HEK293 (cell line): ENCODE measurements at regions not wholly inside any gene's neighbourhood (a gene's known extent, or its start where the extent isn't known, plus 50 kb on each side); places are given as distances from the start of the nearest gene placed in this dataset.
"Not testable (repeated sequence)": the region's sequence is repeated elsewhere in the genome, so short reads cannot be mapped to it uniquely, and the experiment has no call there.

Experiments
- CTCF ChIA-PET: fragments of 350-600 bp; formaldehyde crosslinking; extraction: SDS; loops from one replicate; lab custom pipeline; 2021; ENCODE audit warnings: antibody characterized with exemption; lab: Yijun Ruan, JAX
- POLR2A ChIA-PET: fragments of 300-600 bp; formaldehyde crosslinking; extraction: SDS; loops from one replicate; lab custom pipeline; 2020; ENCODE audit warnings: antibody characterized with exemption, inconsistent platforms; lab: Yijun Ruan, JAX
- H3K27ac ChIP-seq: fragments of 200-500 bp; sonication (Bioruptor generic); 2 replicates; pipeline ENCODE4 v1.5.1; 2014; ENCODE audit warnings: low read depth, low read length, control low read depth, inconsistent platforms; ENCODE audit errors: extremely low read depth
- H3K36me3 ChIP-seq, 2 experiments: fragments of 200-500 bp in 1 of 2; sonication (Bioruptor generic) in 1 of 2; 1 replicate in 1 of 2; 2 replicates in 1 of 2; pipeline ENCODE4 v1.5.1; 2014 to 2017; ENCODE audit warnings: inconsistent platforms in 2 of 2, low read length in 2 of 2; ENCODE audit not compliant: control insufficient read depth in 2 of 2, insufficient read depth in 1 of 2
- H3K4me1 ChIP-seq: fragments of 200-500 bp; sonication (Bioruptor generic); 2 replicates; pipeline ENCODE4 v1.5.1; 2014; ENCODE audit warnings: mild to moderate bottlenecking, low read length, inconsistent platforms; ENCODE audit not compliant: control insufficient read depth, insufficient read depth
- H3K4me3 ChIP-seq: 2 replicates; pipeline ENCODE4 v1.5.1; 2011; ENCODE audit warnings: low read depth, mild to moderate bottlenecking, control low read depth, low read length, moderate library complexity
- H3K9me3 ChIP-seq: fragments of 200-500 bp; sonication (Bioruptor generic); 2 replicates; pipeline ENCODE4 v1.5.1; 2014; ENCODE audit warnings: low read depth, low read length, inconsistent platforms; ENCODE audit not compliant: control insufficient read depth, insufficient read depth
- ELK4 ChIP-seq: IDR thresholded peaks from 2 replicates; pipeline ENCODE4 v1.6.1; 2011; ENCODE audit warnings: mild to moderate bottlenecking, low read depth, low read length, borderline replicate concordance
- INSM2 ChIP-seq: fragments of 450-650 bp; formaldehyde crosslinking; IDR thresholded peaks from 2 replicates; pipeline ENCODE4 v1.5.1; 2016; ENCODE audit warnings: missing biosample characterization, missing genetic modification characterization
- KLF16 ChIP-seq: fragments of 450-650 bp; formaldehyde crosslinking; IDR thresholded peaks from 2 replicates; pipeline ENCODE4 v1.5.1; 2017; ENCODE audit warnings: missing biosample characterization, missing genetic modification characterization
- KLF17 ChIP-seq: fragments of 450-650 bp; formaldehyde crosslinking; IDR thresholded peaks from 2 replicates; pipeline ENCODE4 v1.5.1; 2016; ENCODE audit warnings: missing biosample characterization, missing genetic modification characterization
- KLF8 ChIP-seq: fragments of 450-650 bp; formaldehyde crosslinking; IDR thresholded peaks from 2 replicates; pipeline ENCODE4 v1.5.1; 2016; ENCODE audit warnings: missing biosample characterization, missing genetic modification characterization
- MYNN ChIP-seq: fragments of 450-650 bp; formaldehyde crosslinking; IDR thresholded peaks from 2 replicates; pipeline ENCODE4 v1.5.1; 2016; ENCODE audit warnings: missing biosample characterization, missing genetic modification characterization, borderline replicate concordance
- SP3 ChIP-seq: fragments of 450-650 bp; formaldehyde crosslinking; IDR thresholded peaks from 2 replicates; pipeline ENCODE4 v1.5.1; 2016; ENCODE audit warnings: missing biosample characterization, missing genetic modification characterization
- SP7 ChIP-seq: fragments of 450-650 bp; formaldehyde crosslinking; IDR thresholded peaks from 2 replicates; pipeline ENCODE4 v1.5.1; 2016; ENCODE audit warnings: missing biosample characterization, missing genetic modification characterization
- ZBTB11 ChIP-seq: fragments of 450-650 bp; formaldehyde crosslinking; conservative IDR thresholded peaks from 2 replicates; pipeline ENCODE4 v1.5.1; 2016; ENCODE audit warnings: low read depth, missing biosample characterization, missing genetic modification characterization
- ZBTB48 ChIP-seq: fragments of 450-650 bp; formaldehyde crosslinking; IDR thresholded peaks from 2 replicates; pipeline ENCODE4 v1.5.1; 2016; ENCODE audit warnings: missing biosample characterization, missing genetic modification characterization
- ZNF114 ChIP-seq: fragments of 450-650 bp; formaldehyde crosslinking; IDR thresholded peaks from 2 replicates; pipeline ENCODE4 v1.5.0; 2017; ENCODE audit warnings: missing biosample characterization, missing genetic modification characterization
- ZNF140 ChIP-seq: fragments of 450-650 bp; formaldehyde crosslinking; IDR thresholded peaks from 2 replicates; pipeline ENCODE4 v1.5.1; 2016; ENCODE audit warnings: missing biosample characterization, missing genetic modification characterization
- ZNF146 ChIP-seq: fragments of 450-650 bp; formaldehyde crosslinking; IDR thresholded peaks from 2 replicates; pipeline ENCODE4 v1.5.1; 2016; ENCODE audit warnings: missing biosample characterization, missing genetic modification characterization
- ZNF157 ChIP-seq: fragments of 450-650 bp; formaldehyde crosslinking; IDR thresholded peaks from 2 replicates; pipeline ENCODE4 v1.5.1; 2016; ENCODE audit warnings: missing biosample characterization, missing genetic modification characterization
- ZNF426 ChIP-seq: fragments of 450-650 bp; formaldehyde crosslinking; IDR thresholded peaks from 2 replicates; pipeline ENCODE4 v1.5.1; 2017; ENCODE audit warnings: missing biosample characterization, missing genetic modification characterization, mild to moderate bottlenecking, inconsistent platforms, moderate library complexity
- ZNF510 ChIP-seq: fragments of 450-650 bp; formaldehyde crosslinking; IDR thresholded peaks from 2 replicates; pipeline ENCODE4 v1.5.1; 2018; ENCODE audit warnings: mild to moderate bottlenecking, missing genetic modification characterization, missing biosample characterization; ENCODE audit not compliant: insufficient replicate concordance
- ZNF549 ChIP-seq: fragments of 450-650 bp; IDR thresholded peaks from 2 replicates; pipeline ENCODE4 v1.5.1; 2018; ENCODE audit warnings: missing biosample characterization, missing genetic modification characterization, mild to moderate bottlenecking, inconsistent platforms, moderate library complexity
- ZNF664 ChIP-seq: fragments of 450-650 bp; formaldehyde crosslinking; IDR thresholded peaks from 2 replicates; pipeline ENCODE4 v1.5.1; 2016; ENCODE audit warnings: missing biosample characterization, missing genetic modification characterization
- ZNF768 ChIP-seq: fragments of 450-650 bp; formaldehyde crosslinking; IDR thresholded peaks from 2 replicates; pipeline ENCODE4 v1.5.1; 2018; ENCODE audit warnings: missing biosample characterization, mild to moderate bottlenecking, missing genetic modification characterization
- ZNF776 ChIP-seq: fragments of 450-650 bp; formaldehyde crosslinking; IDR thresholded peaks from 2 replicates; pipeline ENCODE4 v1.5.0; 2017; ENCODE audit warnings: missing biosample characterization, missing genetic modification characterization, borderline replicate concordance
- ZNF837 ChIP-seq: fragments of 450-650 bp; formaldehyde crosslinking; IDR thresholded peaks from 2 replicates; pipeline ENCODE4 v1.5.1; 2016; ENCODE audit warnings: missing biosample characterization, missing genetic modification characterization

DNA sequence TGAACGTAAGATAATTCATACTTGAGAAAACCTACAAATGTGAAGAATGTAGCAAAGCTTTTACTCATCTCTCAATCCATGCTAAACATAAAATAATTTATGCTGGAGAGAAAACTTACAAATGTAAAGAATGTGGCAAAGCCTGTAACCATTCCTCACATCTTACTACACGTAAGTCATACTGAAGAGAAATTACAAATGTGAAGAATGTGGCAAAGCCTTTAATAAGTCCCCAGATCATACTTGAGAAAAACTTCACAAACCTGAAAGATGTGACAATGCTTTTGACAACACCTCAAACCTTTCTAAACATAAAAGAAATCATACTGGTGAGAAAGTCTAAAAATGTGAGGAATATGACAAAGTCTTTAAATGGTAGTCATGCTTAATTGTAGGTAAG is 89.4 kb downstream of the ZNF675 start:
- CTCF ChIA-PET, result no interaction called here

GRCh38 chr19:23596872-23597271 is 90.1 kb downstream of the ZNF675 start:
- POLR2A ChIA-PET, result no interaction called here
- Histone ChIP-seq H3K4me1 (no peaks in the 10 kb centered on the region), H3K9me3 (no peaks in the 10 kb centered on the region), H3K36me3 (no peaks in the 10 kb centered on the region), H3K4me3 (no peak overlapping the region), H3K27ac (no peak overlapping the region)
- CTCF ChIA-PET, result no interaction called here
- TF ChIP-seq SP3, result no peak
- TF ChIP-seq KLF17 (tag by site-specific recombination), result no peak
- TF ChIP-seq ELK4, result no peak
- TF ChIP-seq ZNF157 (tag by site-specific recombination), result no peak
- no peak for TF ChIP-seq KLF8 (tag by site-specific recombination)
- no peak for TF ChIP-seq ZNF140 (tag by site-specific recombination)
- no peak for TF ChIP-seq ZNF664
- TF ChIP-seq ZNF510, result no peak
- TF ChIP-seq ZNF768 (tag by site-specific recombination), result no peak
- no peak for TF ChIP-seq ZNF114
- no peak for TF ChIP-seq ZNF146
- no peak for TF ChIP-seq INSM2 (tag by site-specific recombination)

More for the DNA sequence above, 89.4 kb downstream of the ZNF675 start:
- POLR2A ChIA-PET, result no interaction called here
- H3K4me1 ChIP-seq, result no peaks in the 10 kb centered on the region
- H3K27ac ChIP-seq, result no peak overlapping the region
- no peaks in the 10 kb centered on the region for H3K36me3 ChIP-seq
- no peaks in the 10 kb centered on the region for H3K9me3 ChIP-seq
- no peak overlapping the region for H3K4me3 ChIP-seq
- no peak for TF ChIP-seq MYNN

DNA sequence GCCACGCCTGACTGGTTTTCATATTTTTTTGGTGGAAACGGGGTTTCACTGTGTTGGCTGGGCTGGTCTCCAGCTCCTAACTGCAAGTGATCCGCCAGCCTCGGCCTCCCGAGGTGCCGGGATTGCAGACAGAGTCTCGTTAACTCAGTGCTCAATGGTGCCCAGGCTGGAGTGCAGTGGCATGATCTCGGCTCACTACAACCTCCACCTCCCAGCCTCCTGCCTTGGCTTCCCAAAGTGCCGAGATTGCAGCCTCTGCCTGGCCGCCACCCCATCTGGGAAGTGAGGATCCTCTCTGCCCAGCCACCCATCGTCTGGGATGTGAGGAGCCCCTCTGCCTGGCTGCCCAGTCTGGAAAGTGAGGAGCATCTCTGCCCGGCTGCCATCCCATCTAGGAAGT is 92.7 kb downstream of the ZNF675 start:
- H3K27ac ChIP-seq, CTCF ChIA-PET, H3K4me3 ChIP-seq, H3K4me1 ChIP-seq, POLR2A ChIA-PET, H3K9me3 ChIP-seq, H3K36me3 ChIP-seq: not testable (repeated sequence)

DNA sequence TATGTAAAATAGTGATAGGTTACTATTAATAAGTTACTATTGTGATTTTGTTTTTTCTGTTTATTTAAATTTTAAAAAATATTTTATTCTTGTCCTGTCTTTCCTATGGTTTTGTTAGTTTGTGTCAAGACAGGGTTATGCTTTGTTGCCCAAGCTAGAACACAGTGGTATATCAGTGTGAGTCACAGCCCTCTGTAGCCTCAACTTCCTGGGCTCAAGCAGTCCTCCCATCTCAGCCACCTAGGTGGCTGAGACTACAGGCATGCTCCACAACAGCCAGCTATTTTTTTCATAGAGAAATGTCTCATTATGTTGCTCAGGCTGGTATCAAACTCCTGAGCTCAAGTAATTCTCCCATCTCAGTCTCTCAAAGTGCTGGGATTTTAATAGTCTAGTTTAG is 99.5 kb downstream of the ZNF675 start:
- Histone ChIP-seq H3K27ac (no peak overlapping the region), H3K4me1 (no peaks in the 10 kb centered on the region), H3K36me3 (no peaks in the 10 kb centered on the region), H3K4me3 (no peak overlapping the region), H3K9me3 (no peaks in the 10 kb centered on the region)
- CTCF ChIA-PET, result no interaction called here
- POLR2A ChIA-PET, result no interaction called here
- TF ChIP-seq ZBTB48 (tag by site-specific recombination), result no peak
- no peak for TF ChIP-seq KLF16 (tag by site-specific recombination)
- TF ChIP-seq ZNF549 (tag by site-specific recombination), result no peak
- no peak for TF ChIP-seq ZNF426 (tag by site-specific recombination)
- no peak for TF ChIP-seq ZNF776 (tag by site-specific recombination)
- TF ChIP-seq SP7 (tag by site-specific recombination), result no peak
- no peak for TF ChIP-seq ZNF837 (tag by site-specific recombination)
- TF ChIP-seq ZNF140 (tag by site-specific recombination), result no peak
- no peak for TF ChIP-seq ZBTB11 (tag by site-specific recombination)
